IMR-90 (cell line): ENCODE measurements at regions not wholly inside any gene's neighbourhood (a gene's known extent, or its start where the extent isn't known, plus 50 kb on each side); places are given as distances from the start of the nearest gene placed in this dataset.

Source experiments
- ATAC-seq: fragments of 200-7000 bp; cut with Tn5 transposase; 2 replicates; pipeline ENCODE4 v1.9.1; 2020; ENCODE audit warnings: low read depth, mild to moderate bottlenecking, moderate library complexity
- BruUV-seq: library from RNA; stranded (reverse); fragments of 400-500 nt; replicated peaks from 2 replicates; lab custom pipeline; 2021; lab: Mats Ljungman, UMichigan
- CTCF ChIA-PET: fragments of 300-600 bp; formaldehyde crosslinking; extraction: SDS; loops from one replicate; lab custom pipeline; 2021; ENCODE audit warnings: antibody characterized with exemption; lab: Yijun Ruan, JAX
- POLR2A ChIA-PET: fragments of 300-600 bp; sonication (Branson Sonifier 250); formaldehyde crosslinking; loops from one replicate; lab custom pipeline; 2022; ENCODE audit warnings: antibody characterized with exemption; ENCODE audit not compliant: unreplicated experiment; lab: Charles Lee
- DNase-seq: peaks from one replicate; pipeline ENCODE4 v3.0.0; 2013
- H2AFZ ChIP-seq: replicated peaks from 2 replicates; pipeline ENCODE3; 2013; ENCODE audit warnings: low read length, mild to moderate bottlenecking; ENCODE audit not compliant: poor library complexity
- H2AK5ac ChIP-seq: 2 replicates; pipeline ENCODE4 v1.6.1; 2013; ENCODE audit warnings: low read depth, low read length, inconsistent platforms
- H2AK9ac ChIP-seq: replicated peaks from 2 replicates; pipeline ENCODE3; 2013; ENCODE audit warnings: mild to moderate bottlenecking, low read depth, low read length, moderate library complexity; ENCODE audit not compliant: poor library complexity
- H2BK120ac ChIP-seq: 2 replicates; pipeline ENCODE4 v1.6.1; 2013; ENCODE audit warnings: low read depth, low read length, inconsistent platforms
- H2BK15ac ChIP-seq: 3 replicates; pipeline ENCODE4 v1.6.1; 2013; ENCODE audit warnings: low read depth, low read length, inconsistent platforms
- H2BK20ac ChIP-seq: 2 replicates; pipeline ENCODE4 v1.6.1; 2013; ENCODE audit warnings: low read depth, mild to moderate bottlenecking, inconsistent platforms, low read length, moderate library complexity
- H2BK5ac ChIP-seq: 2 replicates; pipeline ENCODE4 v1.6.1; 2013; ENCODE audit warnings: mild to moderate bottlenecking, low read depth, low read length, inconsistent platforms; ENCODE audit not compliant: poor library complexity, severe bottlenecking
- H3K14ac ChIP-seq: replicated peaks from 2 replicates; pipeline ENCODE4 v1.6.1; 2013; ENCODE audit warnings: low read depth, low read length, inconsistent platforms
- H3K18ac ChIP-seq: 2 replicates; pipeline ENCODE4 v1.6.1; 2013; ENCODE audit warnings: low read depth, low read length, control low read depth
- H3K23ac ChIP-seq: 2 replicates; pipeline ENCODE4 v1.6.1; 2013; ENCODE audit warnings: low read depth, low read length, inconsistent platforms
- H3K27ac ChIP-seq: 2 replicates; pipeline ENCODE4 v1.5.1; 2013; ENCODE audit warnings: mild to moderate bottlenecking, control low read depth, low read length; ENCODE audit not compliant: insufficient read depth
- H3K27me3 ChIP-seq: 2 replicates; pipeline ENCODE4 v1.6.1; 2013; ENCODE audit warnings: low read length; ENCODE audit not compliant: control insufficient read depth, insufficient read depth
- H3K36me3 ChIP-seq: 2 replicates; pipeline ENCODE4 v1.6.1; 2013; ENCODE audit warnings: low read length, mixed read lengths; ENCODE audit not compliant: control insufficient read depth, insufficient read depth
- H3K4ac ChIP-seq: 2 replicates; pipeline ENCODE4 v1.6.1; 2013; ENCODE audit warnings: low read depth, low read length, inconsistent platforms
- H3K4me1 ChIP-seq: 2 replicates; pipeline ENCODE4 v1.6.1; 2013; ENCODE audit warnings: low read length, mixed read lengths; ENCODE audit not compliant: control insufficient read depth, insufficient read depth
- H3K4me2 ChIP-seq: 2 replicates; pipeline ENCODE4 v1.6.1; 2013; ENCODE audit warnings: low read depth, mild to moderate bottlenecking, control low read depth, low read length, moderate library complexity
- H3K4me3 ChIP-seq: 2 replicates; pipeline ENCODE4 v1.5.1; 2013; ENCODE audit warnings: low read depth, mild to moderate bottlenecking, control low read depth, low read length, moderate library complexity; ENCODE audit not compliant: insufficient read depth
- H3K56ac ChIP-seq: 2 replicates; pipeline ENCODE4 v1.6.1; 2013; ENCODE audit warnings: low read length, inconsistent platforms; ENCODE audit not compliant: insufficient read depth; ENCODE audit errors: extremely low read depth
- H3K79me1 ChIP-seq, 2 experiments: 2 replicates each; pipeline ENCODE4 v1.6.1; 2013; ENCODE audit warnings: low read length in 2 of 2, inconsistent platforms in 1 of 2, low read depth in 1 of 2
- H3K9ac ChIP-seq: 2 replicates; pipeline ENCODE4 v1.6.1; 2013; ENCODE audit warnings: low read depth, low read length, control low read depth
- H3K9me1 ChIP-seq: 2 replicates; pipeline ENCODE4 v1.6.1; 2013; ENCODE audit warnings: low read length, inconsistent platforms; ENCODE audit not compliant: insufficient read depth
- H3K9me3 ChIP-seq: 2 replicates; pipeline ENCODE4 v1.6.1; 2013; ENCODE audit warnings: low read length; ENCODE audit not compliant: control insufficient read depth, insufficient read depth
- H4K20me1 ChIP-seq: 2 replicates; pipeline ENCODE4 v1.6.1; 2013; ENCODE audit warnings: low read length, inconsistent platforms; ENCODE audit not compliant: insufficient read depth
- H4K5ac ChIP-seq: 2 replicates; pipeline ENCODE4 v1.6.1; 2013; ENCODE audit warnings: mild to moderate bottlenecking, low read depth, low read length, control low read depth
- H4K8ac ChIP-seq, 2 experiments: 2 replicates each; pipeline ENCODE4 v1.6.1; 2013; ENCODE audit warnings: low read depth in 2 of 2, low read length in 2 of 2, control low read depth in 1 of 2, inconsistent platforms in 1 of 2
- H4K91ac ChIP-seq: 2 replicates; pipeline ENCODE4 v1.6.1; 2013; ENCODE audit warnings: low read depth, low read length, inconsistent platforms; ENCODE audit not compliant: insufficient read depth
- NFE2L2 ChIP-seq: fragments of 150-350 bp; IDR thresholded peaks from 2 replicates; pipeline ENCODE4 v1.6.1; 2016; ENCODE audit warnings: low read depth, mild to moderate bottlenecking, low read length
- USF2 ChIP-seq: fragments of 150-350 bp; IDR thresholded peaks from 2 replicates; pipeline ENCODE4 v1.6.1; 2017; ENCODE audit warnings: mild to moderate bottlenecking, antibody characterized with exemption, low read length, low read depth
- dilution Hi-C: fragments of 300-500 bp; cut with HindIII; formaldehyde crosslinking; loops from one replicate; pipeline ENCODE4 v1.14.3; 2018; ENCODE audit warnings: low sequenced_read_pairs; ENCODE audit not compliant: unreplicated experiment
- in situ Hi-C: fragments of 300-500 bp; cut with MboI; formaldehyde crosslinking; loops from 3 replicates; pipeline ENCODE4 v1.14.3; 2019; ENCODE audit warnings: low sequenced_read_pairs, inconsistent platforms, mixed read lengths
- intact Hi-C: fragments of 100-400 bp; cut with micrococcal nuclease; formaldehyde crosslinking; loops from 2 replicates; pipeline ENCODE4 v1.10.0; 2022
- TF ChIP-seq, protein P1 (sequence below): conservative IDR thresholded peaks from 2 replicates; pipeline ENCODE4 v1.5.1; 2012; ENCODE audit warnings: mild to moderate bottlenecking, low read depth, low read length, improper control_type of control experiment

DNA sequence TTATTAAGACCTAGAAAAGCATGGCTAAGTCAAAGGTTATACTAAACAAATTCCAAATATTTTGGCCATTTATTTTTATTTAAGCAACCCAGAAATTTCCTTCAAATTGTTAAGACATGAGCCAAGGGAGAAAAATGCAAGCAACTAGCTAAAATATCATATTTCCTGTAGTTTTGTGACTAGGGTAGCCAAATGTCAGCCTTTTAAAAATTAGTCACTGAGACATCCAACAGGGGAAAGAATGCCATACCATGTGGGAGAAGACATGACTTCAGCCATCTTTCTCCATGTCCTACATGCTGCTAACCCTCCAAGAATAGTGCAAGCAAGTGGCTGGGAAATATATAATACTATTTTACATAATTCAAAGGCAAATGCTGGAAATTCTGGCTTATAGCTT lies 197.9 kb downstream of the DSEL start:
- no peak overlapping the region for H3K9ac ChIP-seq
- H3K4me3 ChIP-seq = no peak overlapping the region
- H4K5ac ChIP-seq = no peak overlapping the region
- H3K4me1 ChIP-seq = no peaks in the 10 kb centered on the region; the same call in 1 of the 2 replicates
- H2AFZ ChIP-seq = no peak overlapping the region
- intact Hi-C loops = no loop called here
- peak overlapping the region; percentile 9; the same call in 1 of the 2 replicates for H3K56ac ChIP-seq
- ATAC-seq (peak; percentile 91), DNase-seq (peak; percentile 69)
- no peaks in the 10 kb centered on the region for H3K27me3 ChIP-seq
- H3K18ac ChIP-seq = no peak overlapping the region
- H3K14ac ChIP-seq = no peak overlapping the region; the same call in 1 of the 2 replicates
- no peaks in the 10 kb centered on the region for H4K20me1 ChIP-seq
- H2AK9ac ChIP-seq = no peak overlapping the region
- H3K27ac ChIP-seq = no peak overlapping the region
- H3K4ac ChIP-seq = no peak overlapping the region
- TF ChIP-seq USF2 = 0 out of 2 replicates have a peak, but pooled peaks have one; percentile 25
- no peak for TF ChIP-seq NFE2L2
- TF ChIP-seq, protein P1, sequence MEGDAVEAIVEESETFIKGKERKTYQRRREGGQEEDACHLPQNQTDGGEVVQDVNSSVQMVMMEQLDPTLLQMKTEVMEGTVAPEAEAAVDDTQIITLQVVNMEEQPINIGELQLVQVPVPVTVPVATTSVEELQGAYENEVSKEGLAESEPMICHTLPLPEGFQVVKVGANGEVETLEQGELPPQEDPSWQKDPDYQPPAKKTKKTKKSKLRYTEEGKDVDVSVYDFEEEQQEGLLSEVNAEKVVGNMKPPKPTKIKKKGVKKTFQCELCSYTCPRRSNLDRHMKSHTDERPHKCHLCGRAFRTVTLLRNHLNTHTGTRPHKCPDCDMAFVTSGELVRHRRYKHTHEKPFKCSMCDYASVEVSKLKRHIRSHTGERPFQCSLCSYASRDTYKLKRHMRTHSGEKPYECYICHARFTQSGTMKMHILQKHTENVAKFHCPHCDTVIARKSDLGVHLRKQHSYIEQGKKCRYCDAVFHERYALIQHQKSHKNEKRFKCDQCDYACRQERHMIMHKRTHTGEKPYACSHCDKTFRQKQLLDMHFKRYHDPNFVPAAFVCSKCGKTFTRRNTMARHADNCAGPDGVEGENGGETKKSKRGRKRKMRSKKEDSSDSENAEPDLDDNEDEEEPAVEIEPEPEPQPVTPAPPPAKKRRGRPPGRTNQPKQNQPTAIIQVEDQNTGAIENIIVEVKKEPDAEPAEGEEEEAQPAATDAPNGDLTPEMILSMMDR = no peak
- ChIA-PET CTCF (interaction anchor here (0.7 kb wide), 1 partner anchor 54 kb away, joined by 3 read pairs; no protein-coding TSS in a partner anchor), POLR2A (interaction anchor here (0.6 kb wide), 2 partner anchors 51 to 1401 kb away, joined by 3 read pairs; no protein-coding TSS in a partner anchor)
- H2AK5ac ChIP-seq = no peak overlapping the region
- no peak overlapping the region for H3K4me2 ChIP-seq
- H2BK5ac ChIP-seq = peak overlapping the region; percentile 93
- dilution Hi-C loops = no loop called here
- in situ Hi-C loops = no loop called here
- 0 out of 2 replicates have a peak overlapping the region, but pooled peaks have one; percentile 84 for H2BK120ac ChIP-seq
- H3K36me3 ChIP-seq = no peaks in the 10 kb centered on the region
- H3K79me1 ChIP-seq = no peaks in the 10 kb centered on the region
- no peak overlapping the region for H2BK15ac ChIP-seq
- no TSS peak for BruUV-seq
- no peak overlapping the region for H4K91ac ChIP-seq
- H3K23ac ChIP-seq = 0 out of 2 replicates have a peak overlapping the region, but pooled peaks have one; percentile 4
- H4K8ac ChIP-seq = 0 out of 4 replicates have a peak overlapping the region, but pooled peaks of 1 of the 2 experiments have one; percentile 57
- peaks cover 6% of the 10 kb centered on the region; the same call in 1 of the 2 replicates for H3K9me3 ChIP-seq
- no peaks in the 10 kb centered on the region; the same call in 1 of the 2 replicates for H3K9me1 ChIP-seq
- H2BK20ac ChIP-seq = peak overlapping the region; percentile 89; the same call in 1 of the 2 replicates
